ENCODE measurements at regions not wholly inside any gene's neighbourhood (a gene's known extent, or its start where the extent isn't known, plus 50 kb on each side); places are given as distances from the start of the nearest gene placed in this dataset.
"Not testable (repeated sequence)": the region's sequence is repeated elsewhere in the genome, so short reads cannot be mapped to it uniquely, and the experiment has no call there.

- no peak for DNase-seq
Observed at GRCh38 chr6:8175046-8175777, 72.9 kb upstream of the EEF1E1 start.

- no peak for DNase-seq
Observed at GRCh38 chr6:8174571-8174970, 72.2 kb upstream of the EEF1E1 start.

- DNase-seq: no peak
Observed at GRCh38 chr6:8172530-8172929, 70.2 kb upstream of the EEF1E1 start.

GRCh38 chr6:8170754-8171153, 68.4 kb upstream of the EEF1E1 start:
- DNase-seq: no peak

GRCh38 chr6:8170245-8170644, 67.9 kb upstream of the EEF1E1 start:
- DNase-seq: no peak

GRCh38 chr6:8166156-8166555, 63.8 kb upstream of the EEF1E1 start:
- no peak for DNase-seq

- DNase-seq: not testable (repeated sequence)
Observed at GRCh38 chr6:8165008-8165407, 62.7 kb upstream of the EEF1E1 start.

GRCh38 chr6:8164281-8164680, 61.9 kb upstream of the EEF1E1 start:
- not testable (repeated sequence) for DNase-seq

- DNase-seq: no peak
Observed at GRCh38 chr6:8159966-8160365, 57.6 kb upstream of the EEF1E1 start.

GRCh38 chr6:8157839-8158238, 55.5 kb upstream of the EEF1E1 start:
- DNase-seq: no peak

GRCh38 chr6:8155259-8156012, 53.1 kb upstream of the EEF1E1 start:
- no peak for DNase-seq

All from retina (tissue), 1 donor.